Nephron progenitor cell (in vitro differentiated cells): ENCODE measurements at regions not wholly inside any gene's neighbourhood (a gene's known extent, or its start where the extent isn't known, plus 50 kb on each side); places are given as distances from the start of the nearest gene placed in this dataset.
"Not testable (repeated sequence)": the region's sequence is repeated elsewhere in the genome, so short reads cannot be mapped to it uniquely, and the experiment has no call there.

ENCODE experiments used
- DNase-seq: peaks from one replicate; pipeline ENCODE4 v3.0.0; 2021
- H3K27ac Mint-ChIP-seq: 2 replicates; pipeline ENCODE4 v1.8.0; 2021; ENCODE audit warnings: mild to moderate bottlenecking, moderate library complexity, mixed read lengths
- H3K27me3 Mint-ChIP-seq: 2 replicates; pipeline ENCODE4 v1.8.0; 2021; ENCODE audit warnings: mild to moderate bottlenecking, low read depth, mixed read lengths; ENCODE audit not compliant: poor library complexity
- H3K36me3 Mint-ChIP-seq: 2 replicates; pipeline ENCODE4 v1.8.0; 2021; ENCODE audit warnings: low read depth, mixed read lengths
- H3K4me1 Mint-ChIP-seq: 2 replicates; pipeline ENCODE4 v1.8.0; 2021; ENCODE audit warnings: mixed read lengths
- H3K4me3 Mint-ChIP-seq: 2 replicates; pipeline ENCODE4 v1.8.0; 2021; ENCODE audit warnings: mild to moderate bottlenecking, moderate library complexity, mixed read lengths
- H3K9me3 Mint-ChIP-seq: 2 replicates; pipeline ENCODE4 v1.8.0; 2021; ENCODE audit warnings: mild to moderate bottlenecking, moderate library complexity, mixed read lengths
- TF ChIP-seq, protein P1 (sequence below): fragments of 200-600 bp; sonication (generic); IDR thresholded peaks from 2 replicates; pipeline ENCODE4 v1.5.0; 2021; ENCODE audit warnings: antibody characterized with exemption

GRCh38 chr22:16660570-16660969 is 68.0 kb upstream of the CCT8L2 start:
- H3K36me3 Mint-ChIP-seq: not testable (repeated sequence)

DNA sequence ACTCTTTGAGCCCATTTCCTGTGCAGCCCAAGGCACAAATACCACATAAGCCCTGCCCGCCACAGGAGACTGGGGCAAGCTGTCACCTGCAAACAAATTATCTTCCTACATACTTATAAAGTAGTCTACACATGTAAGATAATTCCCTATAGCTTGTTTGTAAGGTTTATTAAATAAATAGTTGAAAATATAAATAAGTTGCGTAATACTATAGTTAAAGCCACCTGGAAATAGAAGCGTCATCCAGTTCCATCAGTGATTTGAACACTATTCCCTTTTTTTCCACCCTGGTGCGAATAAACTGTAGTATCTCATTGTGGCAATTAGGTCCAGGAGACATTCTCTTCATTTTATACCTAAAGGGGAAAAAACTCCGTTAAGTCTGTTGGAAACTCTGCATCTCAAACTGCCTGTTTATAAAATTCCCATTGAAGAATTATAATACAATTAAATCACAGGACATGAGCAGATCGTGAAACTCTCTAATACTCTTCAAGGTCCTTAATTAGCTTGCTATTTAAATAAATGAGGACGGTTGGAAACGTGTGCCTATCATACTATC is 66.7 kb upstream of the CCT8L2 start:
- H3K36me3 Mint-ChIP-seq, H3K4me1 Mint-ChIP-seq, H3K27me3 Mint-ChIP-seq, DNase-seq, H3K27ac Mint-ChIP-seq, H3K4me3 Mint-ChIP-seq: not testable (repeated sequence)
- peaks cover 73% of the 10 kb centered on the region for H3K9me3 Mint-ChIP-seq

More at GRCh38 chr22:16660570-16660969, 68.0 kb upstream of the CCT8L2 start:
- H3K27ac Mint-ChIP-seq, H3K27me3 Mint-ChIP-seq, DNase-seq, H3K4me1 Mint-ChIP-seq, H3K4me3 Mint-ChIP-seq: not testable (repeated sequence)
- H3K9me3 Mint-ChIP-seq: peaks cover 70% of the 10 kb centered on the region

- peaks cover 74% of the 10 kb centered on the region for H3K9me3 Mint-ChIP-seq
- no peaks in the 10 kb centered on the region for H3K36me3 Mint-ChIP-seq
Observed at GRCh38 chr22:16658068-16658467, 65.5 kb upstream of the CCT8L2 start.

GRCh38 chr22:16654882-16655281 is 62.3 kb upstream of the CCT8L2 start:
- H3K27ac Mint-ChIP-seq: no peak overlapping the region
- H3K36me3 Mint-ChIP-seq: no peaks in the 10 kb centered on the region
- H3K4me1 Mint-ChIP-seq: no peaks in the 10 kb centered on the region
- H3K9me3 Mint-ChIP-seq: peaks cover 80% of the 10 kb centered on the region
- TF ChIP-seq, protein P1, sequence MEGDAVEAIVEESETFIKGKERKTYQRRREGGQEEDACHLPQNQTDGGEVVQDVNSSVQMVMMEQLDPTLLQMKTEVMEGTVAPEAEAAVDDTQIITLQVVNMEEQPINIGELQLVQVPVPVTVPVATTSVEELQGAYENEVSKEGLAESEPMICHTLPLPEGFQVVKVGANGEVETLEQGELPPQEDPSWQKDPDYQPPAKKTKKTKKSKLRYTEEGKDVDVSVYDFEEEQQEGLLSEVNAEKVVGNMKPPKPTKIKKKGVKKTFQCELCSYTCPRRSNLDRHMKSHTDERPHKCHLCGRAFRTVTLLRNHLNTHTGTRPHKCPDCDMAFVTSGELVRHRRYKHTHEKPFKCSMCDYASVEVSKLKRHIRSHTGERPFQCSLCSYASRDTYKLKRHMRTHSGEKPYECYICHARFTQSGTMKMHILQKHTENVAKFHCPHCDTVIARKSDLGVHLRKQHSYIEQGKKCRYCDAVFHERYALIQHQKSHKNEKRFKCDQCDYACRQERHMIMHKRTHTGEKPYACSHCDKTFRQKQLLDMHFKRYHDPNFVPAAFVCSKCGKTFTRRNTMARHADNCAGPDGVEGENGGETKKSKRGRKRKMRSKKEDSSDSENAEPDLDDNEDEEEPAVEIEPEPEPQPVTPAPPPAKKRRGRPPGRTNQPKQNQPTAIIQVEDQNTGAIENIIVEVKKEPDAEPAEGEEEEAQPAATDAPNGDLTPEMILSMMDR: no peak
- no peak for DNase-seq
- no peak overlapping the region for H3K4me3 Mint-ChIP-seq
- H3K27me3 Mint-ChIP-seq: no peaks in the 10 kb centered on the region

More at GRCh38 chr22:16658068-16658467, 65.5 kb upstream of the CCT8L2 start:
- TF ChIP-seq, protein P1: no peak
- Mint-ChIP-seq H3K4me3 (no peak overlapping the region), H3K4me1 (no peaks in the 10 kb centered on the region), H3K27ac (no peak overlapping the region), H3K27me3 (no peaks in the 10 kb centered on the region)
- DNase-seq: no peak

GRCh38 chr22:16654336-16654735 is 61.7 kb upstream of the CCT8L2 start:
- not testable (repeated sequence) for H3K4me1 Mint-ChIP-seq, H3K4me3 Mint-ChIP-seq, H3K27ac Mint-ChIP-seq, DNase-seq, H3K27me3 Mint-ChIP-seq, H3K36me3 Mint-ChIP-seq
- peaks cover 83% of the 10 kb centered on the region for H3K9me3 Mint-ChIP-seq

DNA sequence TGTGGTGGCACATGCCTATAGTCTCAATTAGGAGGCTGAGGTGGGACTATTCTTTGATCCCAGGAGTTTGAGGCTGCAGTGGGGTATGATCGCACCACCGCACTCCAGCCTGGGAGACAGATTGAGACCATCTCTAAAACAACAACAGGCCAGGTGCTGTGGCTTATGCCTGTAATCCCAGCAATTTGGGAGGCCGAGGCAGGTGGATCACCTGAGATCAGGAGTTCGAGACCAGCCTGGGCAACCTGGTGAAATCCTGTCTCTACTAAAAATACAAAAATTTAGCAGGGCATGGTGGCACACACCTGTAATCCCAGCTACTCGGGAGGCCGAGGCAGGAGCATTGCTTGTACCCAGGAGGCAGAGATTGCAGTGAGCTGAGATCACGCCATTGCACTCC is 60.6 kb upstream of the CCT8L2 start:
- not testable (repeated sequence) for H3K27ac Mint-ChIP-seq, H3K36me3 Mint-ChIP-seq, H3K4me1 Mint-ChIP-seq, H3K4me3 Mint-ChIP-seq, DNase-seq, H3K27me3 Mint-ChIP-seq
- peaks cover 83% of the 10 kb centered on the region for H3K9me3 Mint-ChIP-seq

DNA sequence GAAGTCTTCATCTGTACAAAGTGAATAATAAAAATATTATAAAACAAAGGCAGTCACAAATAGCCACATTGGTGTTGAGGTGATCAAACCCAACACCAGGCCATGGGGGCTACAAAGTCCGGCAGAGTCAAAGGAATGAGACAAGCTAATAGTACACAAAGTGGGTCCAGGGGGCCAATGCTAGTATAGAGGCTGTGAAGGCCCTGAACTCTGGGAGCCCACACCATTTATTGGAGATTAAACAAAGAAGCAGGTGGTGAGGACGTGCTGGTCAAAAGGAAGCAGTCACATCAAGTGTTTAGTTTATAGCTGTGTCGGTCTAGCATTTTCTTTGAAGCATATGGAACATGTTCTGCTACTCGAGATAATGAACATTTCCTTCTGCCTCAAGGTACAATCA is 58.6 kb upstream of the CCT8L2 start:
- no peak for DNase-seq
- peaks cover 77% of the 10 kb centered on the region for H3K9me3 Mint-ChIP-seq
- TF ChIP-seq, protein P1: no peak
- H3K36me3 Mint-ChIP-seq: no peaks in the 10 kb centered on the region
- no peaks in the 10 kb centered on the region for H3K4me1 Mint-ChIP-seq
- H3K27ac Mint-ChIP-seq: no peak overlapping the region
- no peaks in the 10 kb centered on the region for H3K27me3 Mint-ChIP-seq
- no peak overlapping the region for H3K4me3 Mint-ChIP-seq
